ENCODE measurements at regions not wholly inside any gene's neighbourhood (a gene's known extent, or its start where the extent isn't known, plus 50 kb on each side); places are given as distances from the start of the nearest gene placed in this dataset.

GRCh38 chr5:136594416-136594815 lies 229.1 kb upstream of the TRPC7 start:
- DNase-seq = no peak
- H3K4me1 Mint-ChIP-seq = no peaks in the 10 kb centered on the region
- H3K9me3 Mint-ChIP-seq (ENCODE audit: insufficient read depth) = peaks cover 7% of the 10 kb centered on the region
- Histone ChIP-seq H3K4me2 (replicated peaks; ENCODE audit: low read depth, low read length, poor library complexity, severe bottlenecking) (no peak overlapping the region), H3K36me3 (replicated peaks in 1 of 2; ENCODE audit: control extremely low read depth in 1 of 2, control insufficient read depth in 1 of 2, extremely low read depth in 1 of 2, insufficient read depth in 2 of 2, low read length in 1 of 2) (no peaks in the 10 kb centered on the region), H3K9me3 (ENCODE audit: control extremely low read depth in 1 of 3, control insufficient read depth in 2 of 3, insufficient read depth in 1 of 3, low read length in 2 of 3) (no peaks in the 10 kb centered on the region), H3K4me3 (ENCODE audit: control extremely low read depth in 1 of 5, extremely low read depth in 1 of 5, insufficient read depth in 1 of 5, low read depth in 2 of 5, low read length in 4 of 5) (no peak overlapping the region), H3K27ac (ENCODE audit: low read length in 2 of 2) (no peak overlapping the region), H3K27me3 (replicated peaks in 1 of 4; ENCODE audit: control extremely low read depth in 1 of 4, control insufficient read depth in 3 of 4, insufficient read depth in 4 of 4, low read length in 3 of 4) (no peaks in the 10 kb centered on the region), H3K79me2 (ENCODE audit: control insufficient read depth, insufficient read depth, low read length) (no peaks in the 10 kb centered on the region), H4K20me1 (ENCODE audit: control insufficient read depth, insufficient read depth, low read length, poor library complexity, severe bottlenecking) (no peaks in the 10 kb centered on the region), H3K9ac (ENCODE audit: low read length) (no peak overlapping the region), H3K4me1 (ENCODE audit: control insufficient read depth in 2 of 2, insufficient read depth in 2 of 2, low read length in 2 of 2) (no peaks in the 10 kb centered on the region), H2AFZ (ENCODE audit: insufficient read depth, low read depth, low read length, poor library complexity, severe bottlenecking) (no peak overlapping the region)
- no peak overlapping the region for H3K27ac Mint-ChIP-seq
- POLR2A ChIA-PET = no interaction called here
- ATAC-seq (ENCODE audit: low read depth) = no peak
- H3K4me3 Mint-ChIP-seq = no peak overlapping the region
- TF ChIP-seq EZH2 (IDR thresholded peaks at IDR 0.05; ENCODE audit: borderline replicate concordance, insufficient read depth, low read depth, low read length, poor library complexity, severe bottlenecking) = no peak
- H3K27me3 Mint-ChIP-seq = no peaks in the 10 kb centered on the region
- intact Hi-C loops (cut with micrococcal nuclease) = no loop called here
- 73% methylated on average over 2 of the region's 2 CpGs for WGBS (ENCODE audit: insufficient coverage)
- CTCF ChIA-PET = no interaction called here

GRCh38 chr5:136590581-136590980 lies 225.2 kb upstream of the TRPC7 start:
- Mint-ChIP-seq H3K9me3 (ENCODE audit: insufficient read depth) (peaks cover 10% of the 10 kb centered on the region), H3K4me3 (no peak overlapping the region), H3K27me3 (no peaks in the 10 kb centered on the region), H3K4me1 (no peaks in the 10 kb centered on the region), H3K27ac (no peak overlapping the region)
- Histone ChIP-seq H3K4me1 (ENCODE audit: control insufficient read depth in 2 of 2, insufficient read depth in 2 of 2, low read length in 2 of 2) (no peaks in the 10 kb centered on the region), H4K20me1 (ENCODE audit: control insufficient read depth, insufficient read depth, low read length, poor library complexity, severe bottlenecking) (no peaks in the 10 kb centered on the region), H3K4me2 (replicated peaks; ENCODE audit: low read depth, low read length, poor library complexity, severe bottlenecking) (no peak overlapping the region), H3K9ac (ENCODE audit: low read length) (no peak overlapping the region), H3K36me3 (replicated peaks in 1 of 2; ENCODE audit: control extremely low read depth in 1 of 2, control insufficient read depth in 1 of 2, extremely low read depth in 1 of 2, insufficient read depth in 2 of 2, low read length in 1 of 2) (no peaks in the 10 kb centered on the region), H3K4me3 (ENCODE audit: control extremely low read depth in 1 of 5, extremely low read depth in 1 of 5, insufficient read depth in 1 of 5, low read depth in 2 of 5, low read length in 4 of 5) (no peak overlapping the region), H3K27me3 (replicated peaks in 1 of 4; ENCODE audit: control extremely low read depth in 1 of 4, control insufficient read depth in 3 of 4, insufficient read depth in 4 of 4, low read length in 3 of 4) (no peaks in the 10 kb centered on the region), H3K27ac (ENCODE audit: low read length in 2 of 2) (no peak overlapping the region), H3K9me3 (ENCODE audit: control extremely low read depth in 1 of 3, control insufficient read depth in 2 of 3, insufficient read depth in 1 of 3, low read length in 2 of 3) (no peaks in the 10 kb centered on the region), H3K79me2 (ENCODE audit: control insufficient read depth, insufficient read depth, low read length) (no peaks in the 10 kb centered on the region), H2AFZ (ENCODE audit: insufficient read depth, low read depth, low read length, poor library complexity, severe bottlenecking) (no peak overlapping the region)
- intact Hi-C loops (cut with micrococcal nuclease) = no loop called here
- ChIA-PET POLR2A (no interaction called here), CTCF (no interaction called here)
- ATAC-seq (ENCODE audit: low read depth) = no peak
- TF ChIP-seq CTCF (IDR thresholded peaks at IDR 0.05) (no peak), EZH2 (IDR thresholded peaks at IDR 0.05; ENCODE audit: borderline replicate concordance, insufficient read depth, low read depth, low read length, poor library complexity, severe bottlenecking) (no peak)
- DNase-seq = no peak
- 83% methylated on average over 1 of the region's 1 CpG for WGBS (ENCODE audit: insufficient coverage)
